HepG2 (cell line): ENCODE measurements at regions not wholly inside any gene's neighbourhood (a gene's known extent, or its start where the extent isn't known, plus 50 kb on each side); places are given as distances from the start of the nearest gene placed in this dataset.

Source experiments
- ATAC-seq: fragments of 200-7000 bp; cut with Tn5 transposase; 3 replicates; pipeline ENCODE4 v1.9.1; 2020; ENCODE audit warnings: mild to moderate bottlenecking, moderate library complexity
- BruUV-seq: library from RNA; stranded (reverse); fragments of 400-500 nt; replicated peaks from 2 replicates; lab custom pipeline; 2021; lab: Mats Ljungman, UMichigan
- CTCF ChIA-PET: fragments of 300-600 bp; formaldehyde crosslinking; extraction: SDS; loops from one replicate; lab custom pipeline; 2021; ENCODE audit warnings: low total read pairs, inconsistent platforms, low intra/inter-chr PET ratio; lab: Yijun Ruan, JAX
- POLR2A ChIA-PET: fragments of 350-600 bp; sonication (Branson Sonifier 250); formaldehyde crosslinking; loops from one replicate; lab custom pipeline; 2020; ENCODE audit warnings: antibody characterized with exemption, inconsistent platforms; lab: Yijun Ruan, JAX
- DNase-seq: peaks from one replicate; pipeline ENCODE4 v3.0.0-alpha.2; 2015; ENCODE audit warnings: low spot score
- FAIRE-seq: peaks from 3 replicates; lab custom pipeline; 2011; peaks lifted over from hg19 to GRCh38; lab: Jason Lieb, UNC
- H2AFZ ChIP-seq: one replicate; pipeline ENCODE4 v1.6.1; 2011; ENCODE audit warnings: low read length, inconsistent platforms
- H3K27ac ChIP-seq: fragments of 300-600 bp; 3 replicates; pipeline ENCODE4 v1.8.0; 2011; ENCODE audit warnings: mixed run types, mild to moderate bottlenecking, mixed read lengths, low read length, inconsistent platforms; ENCODE audit not compliant: insufficient read depth; ENCODE audit errors: extremely low read length
- H3K27me3 ChIP-seq, 2 experiments: fragments of 200-600 bp in 1 of 2; 2 replicates in 1 of 2; 3 replicates in 1 of 2; pipeline versions ENCODE4 v1.6.0 to v1.8.0; 2011; ENCODE audit warnings: low read length in 2 of 2, mild to moderate bottlenecking in 2 of 2, moderate library complexity in 2 of 2, inconsistent platforms in 1 of 2; ENCODE audit not compliant: insufficient read depth in 2 of 2, control insufficient read depth in 1 of 2
- H3K36me3 ChIP-seq, 2 experiments: fragments of 200-600 bp in 1 of 2; replicated peaks in 1 of 2; 2 replicates in 1 of 2; 3 replicates in 1 of 2; pipeline versions ENCODE4 v1.5.1 to v1.8.0; 2011; ENCODE audit warnings: low read length in 2 of 2, inconsistent platforms in 1 of 2; ENCODE audit not compliant: insufficient read depth in 2 of 2, control insufficient read depth in 1 of 2
- H3K4me1 ChIP-seq: 2 replicates; pipeline ENCODE4 v1.5.1; 2012; ENCODE audit warnings: low read length, inconsistent platforms; ENCODE audit not compliant: insufficient read depth
- H3K4me2 ChIP-seq: 2 replicates; pipeline ENCODE4 v1.6.0; 2011; ENCODE audit warnings: low read depth, low read length, inconsistent platforms
- H3K4me3 ChIP-seq, 3 experiments: fragments of 200-600 bp in 1 of 3; sonication (generic), shearing (Covaris generic) in 1 of 3; replicated peaks in 1 of 3; 2 replicates each; pipeline ENCODE4 v1.5.1; 2011 to 2016; ENCODE audit warnings: low read length in 3 of 3, inconsistent platforms in 2 of 3, low read depth in 2 of 3, mild to moderate bottlenecking in 2 of 3, control low read depth in 1 of 3, mixed read lengths in 1 of 3; ENCODE audit not compliant: insufficient read depth in 1 of 3
- H3K79me2 ChIP-seq: one replicate; pipeline ENCODE4 v1.6.1; 2011; ENCODE audit warnings: low read length, inconsistent platforms; ENCODE audit not compliant: insufficient read depth
- H3K9ac ChIP-seq: 2 replicates; pipeline ENCODE4 v1.6.0; 2011; ENCODE audit warnings: mild to moderate bottlenecking, low read depth, low read length, inconsistent platforms; ENCODE audit not compliant: insufficient read depth
- H3K9me3 ChIP-seq: 2 replicates; pipeline ENCODE4 v1.5.1; 2012; ENCODE audit warnings: mild to moderate bottlenecking, low read length
- H4K20me1 ChIP-seq: 2 replicates; pipeline ENCODE4 v1.6.0; 2011; ENCODE audit warnings: inconsistent platforms, mild to moderate bottlenecking, low read length, moderate library complexity; ENCODE audit not compliant: insufficient read depth
- IRF1 ChIP-seq: sonication (generic); formaldehyde crosslinking; IDR thresholded peaks from 2 replicates; pipeline ENCODE4 v1.4.0; 2020; ENCODE audit warnings: low read depth, mild to moderate bottlenecking, missing genetic modification reagents
- MAFF ChIP-seq: IDR thresholded peaks from 2 replicates; pipeline ENCODE4 v1.6.1; 2011; ENCODE audit warnings: low read depth, low read length, improper control_type of control experiment
- MAFK ChIP-seq, 2 experiments: IDR thresholded peaks in 1 of 2; conservative IDR thresholded peaks in 1 of 2; 2 replicates each; pipeline ENCODE4 v1.6.1; 2011; ENCODE audit warnings: improper control_type of control experiment in 2 of 2, low read length in 2 of 2
- PAF1 ChIP-seq: IDR thresholded peaks from 2 replicates; pipeline ENCODE4 v1.6.1; 2016; ENCODE audit warnings: missing genetic modification reagents, missing compliant biosample characterization
- ZBTB33 ChIP-seq: sonication (generic); formaldehyde crosslinking; IDR thresholded peaks from 2 replicates; pipeline ENCODE4 v1.4.0; 2020; ENCODE audit warnings: missing genetic modification reagents
- WGBS: methylation state at CpG from one replicate; pipeline ENCODE4 v1.1.6; 2017; ENCODE audit warnings: low lambda C conversion rate; 5-methylcytosine and 5-hydroxymethylcytosine counted together
- in situ Hi-C: cut with HindIII; loops from 2 replicates; pipeline ENCODE4 v1.10.0; 2017; ENCODE audit warnings: low pct_unique_long_range_greater_than_20kb; ENCODE audit not compliant: extremely low pct_ligation_motif_present
- intact Hi-C: fragments of 100-400 bp; cut with micrococcal nuclease; formaldehyde crosslinking; loops from one replicate; pipeline ENCODE4 v1.10.0; 2022; ENCODE audit not compliant: unreplicated experiment

- TF ChIP-seq ZBTB33 (CRISPR knock-in tag) (no peak), IRF1 (CRISPR knock-in tag) (no peak)
Measured at GRCh38 chr21:38183961-38184360, 72.8 kb upstream of the KCNJ15 start (continued).

DNA sequence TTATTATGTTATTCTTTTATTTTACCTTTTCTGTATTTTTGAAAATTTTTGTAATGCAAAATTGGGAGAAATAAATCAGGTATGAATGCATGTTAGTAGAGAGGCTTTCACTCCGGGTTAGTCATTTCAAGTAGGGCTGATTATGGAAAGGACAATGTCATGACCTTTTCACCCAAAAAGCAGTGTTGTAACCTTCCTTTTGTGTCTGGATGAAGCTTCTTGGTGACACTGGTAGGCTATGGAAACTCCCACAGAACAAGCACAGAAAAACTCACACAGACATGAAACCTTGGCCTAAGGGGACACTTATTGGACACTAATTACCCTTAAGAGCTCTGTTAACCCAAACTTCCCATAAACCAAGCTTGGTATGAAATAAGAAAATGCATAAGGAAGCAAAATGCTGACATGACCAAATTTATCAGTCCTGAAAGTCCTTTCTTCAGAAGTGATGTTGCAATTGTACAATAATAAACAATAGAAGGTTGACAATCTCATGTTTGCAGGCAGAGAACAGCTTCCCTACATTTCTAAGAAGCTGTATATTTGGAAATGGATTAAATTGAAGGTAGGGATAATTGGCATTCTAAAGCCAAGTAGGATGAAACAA lies 70.0 kb upstream of the KCNJ15 start:
- CTCF ChIA-PET: no interaction called here
- Histone ChIP-seq H3K27me3 (no peaks in the 10 kb centered on the region), H3K9ac (no peak overlapping the region), H3K27ac (no peak overlapping the region), H3K4me3 (no peak overlapping the region), H4K20me1 (no peaks in the 10 kb centered on the region), H2AFZ (no peak overlapping the region), H3K4me1 (no peaks in the 10 kb centered on the region), H3K4me2 (no peak overlapping the region), H3K36me3 (no peaks in the 10 kb centered on the region), H3K9me3 (peaks cover 33% of the 10 kb centered on the region), H3K79me2 (no peaks in the 10 kb centered on the region)
- TF ChIP-seq MAFK (conservative IDR thresholded peaks at IDR 0.05 in 1 of 2, IDR thresholded peaks at IDR 0.05 in 1 of 2; ENCODE audit: low read length in 2 of 2) (peak; percentile 89 to 93), MAFF (peak; percentile 91), PAF1 (no peak)
- in situ Hi-C loops: no loop called here
- FAIRE-seq: no peak
- POLR2A ChIA-PET: no interaction called here
- 53% methylated on average over 1 of the region's 1 CpG for WGBS
- no peak for ATAC-seq
- no TSS peak for BruUV-seq
- intact Hi-C loops: no loop called here
- no peak for DNase-seq
